LNCAP (cell line): ENCODE measurements at regions not wholly inside any gene's neighbourhood (a gene's known extent, or its start where the extent isn't known, plus 50 kb on each side); places are given as distances from the start of the nearest gene placed in this dataset.

Experiments used
- CTCF ChIP-seq: fragments of 450-650 bp; IDR thresholded peaks from 2 replicates; pipeline ENCODE4 v1.5.1; 2017; ENCODE audit warnings: mild to moderate bottlenecking

GRCh38 chr1:96569288-96569687, 152.3 kb upstream of the PTBP2 start:
- no peak for TF ChIP-seq CTCF

GRCh38 chr1:96579636-96580035, 141.9 kb upstream of the PTBP2 start:
- no peak for TF ChIP-seq CTCF

- TF ChIP-seq CTCF: no peak
Measured at GRCh38 chr1:96580920-96581319, 140.7 kb upstream of the PTBP2 start.

- TF ChIP-seq CTCF: no peak
Measured at GRCh38 chr1:96581772-96582171, 139.8 kb upstream of the PTBP2 start.

GRCh38 chr1:96583903-96584302, 137.7 kb upstream of the PTBP2 start:
- no peak for TF ChIP-seq CTCF

GRCh38 chr1:96587222-96587621, 134.4 kb upstream of the PTBP2 start:
- TF ChIP-seq CTCF: no peak

- no peak for TF ChIP-seq CTCF
Measured at GRCh38 chr1:96588416-96588995, 133.1 kb upstream of the PTBP2 start.
